ENCODE measurements at regions not wholly inside any gene's neighbourhood (a gene's known extent, or its start where the extent isn't known, plus 50 kb on each side); places are given as distances from the start of the nearest gene placed in this dataset.

GRCh38 chr10:35916791-35917190 is 274.7 kb upstream of the FZD8 start:
- Histone ChIP-seq H2AK5ac (ENCODE audit: low read depth, low read length) (peak overlapping the region; percentile 48; the same call in 1 of the 2 replicates), H3K27ac (ENCODE audit: insufficient read depth, low read length) (no peak overlapping the region), H3K36me3 (ENCODE audit: control insufficient read depth, insufficient read depth, low read length) (no peaks in the 10 kb centered on the region), H3K23ac (ENCODE audit: low read depth, low read length) (no peak overlapping the region), H2BK15ac (ENCODE audit: low read depth, low read length) (peak overlapping the region; percentile 18; the same call in 1 of the 3 replicates), H3K4me1 (ENCODE audit: control insufficient read depth, insufficient read depth, low read length) (peaks cover 7% of the 10 kb centered on the region; the same call in 1 of the 2 replicates), H3K4ac (ENCODE audit: low read depth, low read length) (peak overlapping the region; percentile 3; the same call in 1 of the 2 replicates), H3K9ac (ENCODE audit: low read depth, low read length) (no peak overlapping the region), H3K4me2 (ENCODE audit: low read depth, low read length) (no peak overlapping the region), H4K91ac (ENCODE audit: insufficient read depth, low read depth, low read length) (no peak overlapping the region), H3K9me3 (ENCODE audit: control insufficient read depth, insufficient read depth, low read length) (no peaks in the 10 kb centered on the region), H2BK5ac (ENCODE audit: low read depth, low read length, poor library complexity, severe bottlenecking) (peak overlapping the region; percentile 5), H3K56ac (ENCODE audit: extremely low read depth, insufficient read depth, low read length) (no peak overlapping the region), H2BK120ac (ENCODE audit: low read depth, low read length) (peak overlapping the region; percentile 30; the same call in 1 of the 2 replicates), H2AFZ (replicated peaks; ENCODE audit: low read length, poor library complexity) (peak overlapping the region; percentile 67), H2BK20ac (ENCODE audit: low read depth, low read length) (peak overlapping the region; percentile 50; the same call in 1 of the 2 replicates), H3K27me3 (ENCODE audit: control insufficient read depth, insufficient read depth, low read length) (no peaks in the 10 kb centered on the region), H2AK9ac (replicated peaks; ENCODE audit: low read depth, low read length, poor library complexity) (no peak overlapping the region), H3K79me1 (ENCODE audit: low read depth in 1 of 2, low read length in 2 of 2) (no peaks in the 10 kb centered on the region), H3K14ac (replicated peaks; ENCODE audit: low read depth, low read length) (no peak overlapping the region), H4K8ac (ENCODE audit: low read depth in 2 of 2, low read length in 2 of 2) (peak overlapping the region in 1 of 2 experiments; percentile 58; a peak in 2 of 4 replicates), H4K20me1 (ENCODE audit: insufficient read depth, low read length) (no peaks in the 10 kb centered on the region), H3K18ac (ENCODE audit: low read depth, low read length) (no peak overlapping the region), H3K9me1 (ENCODE audit: insufficient read depth, low read length) (no peaks in the 10 kb centered on the region; the same call in 1 of the 2 replicates), H3K4me3 (ENCODE audit: insufficient read depth, low read depth, low read length) (no peak overlapping the region), H4K5ac (ENCODE audit: low read depth, low read length) (no peak overlapping the region)
- BruUV-seq (replicated peaks), result no TSS peak
- CTCF ChIA-PET, result interaction anchor here (0.7 to 1.1 kb wide), 3 partner anchors 23 to 964 kb away, joined by 3 to 4 read pairs (median 3); no protein-coding TSS in a partner anchor
- peak; percentile 38; the same call in 1 of the 2 replicates for ATAC-seq (ENCODE audit: low read depth)
- WGBS, 2 experiments (ENCODE audit: extremely low coverage in 2 of 2, insufficient read length in 1 of 2), result 93% methylated on average over 2 of the region's 4 CpGs; no CpG with 5 or more reads in 1 of the 2 experiments
- TF ChIP-seq, protein P1, sequence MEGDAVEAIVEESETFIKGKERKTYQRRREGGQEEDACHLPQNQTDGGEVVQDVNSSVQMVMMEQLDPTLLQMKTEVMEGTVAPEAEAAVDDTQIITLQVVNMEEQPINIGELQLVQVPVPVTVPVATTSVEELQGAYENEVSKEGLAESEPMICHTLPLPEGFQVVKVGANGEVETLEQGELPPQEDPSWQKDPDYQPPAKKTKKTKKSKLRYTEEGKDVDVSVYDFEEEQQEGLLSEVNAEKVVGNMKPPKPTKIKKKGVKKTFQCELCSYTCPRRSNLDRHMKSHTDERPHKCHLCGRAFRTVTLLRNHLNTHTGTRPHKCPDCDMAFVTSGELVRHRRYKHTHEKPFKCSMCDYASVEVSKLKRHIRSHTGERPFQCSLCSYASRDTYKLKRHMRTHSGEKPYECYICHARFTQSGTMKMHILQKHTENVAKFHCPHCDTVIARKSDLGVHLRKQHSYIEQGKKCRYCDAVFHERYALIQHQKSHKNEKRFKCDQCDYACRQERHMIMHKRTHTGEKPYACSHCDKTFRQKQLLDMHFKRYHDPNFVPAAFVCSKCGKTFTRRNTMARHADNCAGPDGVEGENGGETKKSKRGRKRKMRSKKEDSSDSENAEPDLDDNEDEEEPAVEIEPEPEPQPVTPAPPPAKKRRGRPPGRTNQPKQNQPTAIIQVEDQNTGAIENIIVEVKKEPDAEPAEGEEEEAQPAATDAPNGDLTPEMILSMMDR (conservative IDR thresholded peaks at IDR 0.05; ENCODE audit: low read depth, low read length), result peak; percentile 48
- TF ChIP-seq SMC3 (IDR thresholded peaks at IDR 0.05; ENCODE audit: low read depth, low read length) (peak; percentile 57), BHLHE40 (IDR thresholded peaks at IDR 0.05; ENCODE audit: low read depth, low read length) (no peak), RCOR1 (IDR thresholded peaks at IDR 0.05; ENCODE audit: insufficient replicate concordance, low read length) (no peak), RAD21 (IDR thresholded peaks at IDR 0.05; ENCODE audit: low read length) (peak; percentile 66)
- DNase-seq, result peak; percentile 61
- intact Hi-C loops (cut with micrococcal nuclease), result loop anchor here (2.0 to 10.0 kb wide), 2 partner anchors 274 to 858 kb away; partner anchors contain the start of gene FZD8
- in situ Hi-C loops (cut with MboI; ENCODE audit: low sequenced_read_pairs), result loop anchor here (10.0 kb wide), 1 partner anchor 272 kb away; the partner anchor contains the start of gene FZD8
- dilution Hi-C loops (cut with HindIII; ENCODE audit: low sequenced_read_pairs, unreplicated experiment), result no loop called here
- POLR2A ChIA-PET (ENCODE audit: unreplicated experiment), result interaction anchor here (0.5 kb wide), 1 partner anchor 89 kb away, joined by 3 read pairs; no protein-coding TSS in a partner anchor

Data from IMR-90 (cell line).